SU-DHL-6 (cell line): ENCODE measurements at regions not wholly inside any gene's neighbourhood (a gene's known extent, or its start where the extent isn't known, plus 50 kb on each side); places are given as distances from the start of the nearest gene placed in this dataset.

ENCODE experiments used
- EZH2phosphoT487 ChIP-seq: fragments of 200-600 bp; sonication (generic), shearing (Covaris generic); conservative IDR thresholded peaks from 2 replicates; pipeline ENCODE4 v1.6.1; 2018; ENCODE audit warnings: mild to moderate bottlenecking, antibody characterized with exemption, low read length, moderate library complexity, mixed read lengths
- TF ChIP-seq, protein P1 (sequence below): fragments of 200-600 bp; sonication (generic); IDR thresholded peaks from one replicate; pipeline ENCODE4 v1.5.1; 2017; ENCODE audit warnings: antibody characterized with exemption, mild to moderate bottlenecking, low read length, moderate library complexity; ENCODE audit not compliant: insufficient read depth, poor library complexity, severe bottlenecking

DNA sequence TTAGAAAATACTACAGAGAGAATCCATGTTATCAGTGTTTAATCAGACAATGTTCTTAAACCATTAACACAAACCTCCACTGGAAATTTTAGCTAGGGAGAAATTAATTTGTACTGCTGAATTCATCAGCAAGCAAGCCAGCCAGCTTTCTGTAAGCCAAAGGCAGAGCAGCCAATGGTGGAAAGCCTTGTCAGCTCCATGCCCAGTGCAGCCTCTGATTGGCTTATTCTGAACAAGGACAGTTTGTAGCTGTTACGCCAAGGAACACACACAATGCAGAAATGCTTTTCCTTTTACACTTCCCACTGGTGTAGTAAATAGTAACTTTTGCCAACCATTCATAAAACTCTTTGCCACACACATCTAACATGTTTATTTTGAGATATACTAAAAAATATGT is 265.0 kb downstream of the TENT5A start:
- TF ChIP-seq, protein P1, sequence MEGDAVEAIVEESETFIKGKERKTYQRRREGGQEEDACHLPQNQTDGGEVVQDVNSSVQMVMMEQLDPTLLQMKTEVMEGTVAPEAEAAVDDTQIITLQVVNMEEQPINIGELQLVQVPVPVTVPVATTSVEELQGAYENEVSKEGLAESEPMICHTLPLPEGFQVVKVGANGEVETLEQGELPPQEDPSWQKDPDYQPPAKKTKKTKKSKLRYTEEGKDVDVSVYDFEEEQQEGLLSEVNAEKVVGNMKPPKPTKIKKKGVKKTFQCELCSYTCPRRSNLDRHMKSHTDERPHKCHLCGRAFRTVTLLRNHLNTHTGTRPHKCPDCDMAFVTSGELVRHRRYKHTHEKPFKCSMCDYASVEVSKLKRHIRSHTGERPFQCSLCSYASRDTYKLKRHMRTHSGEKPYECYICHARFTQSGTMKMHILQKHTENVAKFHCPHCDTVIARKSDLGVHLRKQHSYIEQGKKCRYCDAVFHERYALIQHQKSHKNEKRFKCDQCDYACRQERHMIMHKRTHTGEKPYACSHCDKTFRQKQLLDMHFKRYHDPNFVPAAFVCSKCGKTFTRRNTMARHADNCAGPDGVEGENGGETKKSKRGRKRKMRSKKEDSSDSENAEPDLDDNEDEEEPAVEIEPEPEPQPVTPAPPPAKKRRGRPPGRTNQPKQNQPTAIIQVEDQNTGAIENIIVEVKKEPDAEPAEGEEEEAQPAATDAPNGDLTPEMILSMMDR, result no peak
- no peak for TF ChIP-seq EZH2phosphoT487
